NCI-H82 treated with DMSO at 0.1 percent for 48 hours (cell line): ENCODE measurements at regions not wholly inside any gene's neighbourhood (a gene's known extent, or its start where the extent isn't known, plus 50 kb on each side); places are given as distances from the start of the nearest gene placed in this dataset.

ENCODE experiments used
- DNase-seq: peaks from one replicate; lab custom pipeline; 2025; ENCODE audit not compliant: unreplicated experiment; lab: John Stamatoyannopoulos, UW

- no peak for DNase-seq
These were observed 435.2 kb upstream of the MANEA start for GRCh38 chr6:95142101-95142500.

- DNase-seq: no peak
These were observed 434.5 kb upstream of the MANEA start for GRCh38 chr6:95142661-95143335.

DNA sequence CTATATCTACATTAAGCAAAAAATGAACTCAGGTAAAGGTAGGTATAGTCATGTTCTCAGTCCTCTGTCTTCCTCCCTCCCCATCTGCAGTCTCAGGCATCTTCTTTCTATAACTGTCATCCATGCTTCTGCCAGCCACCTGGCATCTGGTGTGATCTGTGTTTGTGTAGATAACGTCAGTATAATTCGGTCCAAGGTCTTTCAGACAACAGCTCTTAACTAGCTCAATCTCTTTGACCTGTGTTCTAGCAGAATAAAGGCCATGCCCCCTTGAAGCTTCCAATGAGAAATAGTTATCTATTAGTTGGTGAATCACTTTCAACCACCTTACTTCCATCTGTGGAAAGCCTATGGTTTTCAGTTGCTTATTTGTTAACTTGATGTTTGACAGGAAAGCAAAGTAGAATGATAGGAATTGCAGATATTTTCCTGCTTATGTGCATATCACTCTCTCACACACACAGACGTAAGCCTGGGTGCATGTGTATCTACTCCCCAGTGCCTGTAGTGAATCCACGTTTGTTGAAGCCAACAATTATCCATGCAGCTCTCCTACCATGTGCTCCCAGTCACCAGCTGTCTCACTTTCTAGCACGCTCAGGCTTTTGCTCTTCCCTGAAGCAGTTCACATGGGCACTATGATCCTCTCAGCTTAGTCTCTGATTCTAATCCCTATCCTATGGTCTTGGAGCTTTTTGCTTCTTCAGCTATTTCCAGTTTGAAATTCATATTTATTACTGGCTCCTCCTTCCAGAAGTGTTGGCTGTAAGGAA, 433.7 kb upstream of the MANEA start:
- peak; percentile 19 for DNase-seq

GRCh38 chr6:95145457-95145856, 431.9 kb upstream of the MANEA start:
- no peak for DNase-seq

- DNase-seq: no peak
These were observed 417.8 kb upstream of the MANEA start for GRCh38 chr6:95159557-95159956.

DNA sequence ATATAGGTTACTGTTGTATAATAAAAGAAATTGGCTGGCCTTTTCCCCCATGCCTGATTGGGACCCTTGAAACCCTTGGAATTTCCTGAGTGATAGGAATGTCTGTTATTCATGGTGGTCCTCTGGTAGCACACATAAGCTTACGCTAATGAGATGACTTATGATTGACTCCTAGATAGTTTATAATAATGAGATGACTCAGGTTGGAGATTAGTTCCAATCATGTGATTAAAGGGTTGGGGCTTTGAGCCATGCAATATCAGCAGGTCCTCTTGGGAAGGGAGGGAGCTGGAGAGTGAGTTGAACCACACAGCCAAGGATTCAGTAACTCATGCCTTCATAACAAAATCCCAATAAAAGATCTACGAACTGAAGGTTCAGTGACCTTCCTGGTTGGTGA, 407.6 kb upstream of the MANEA start:
- no peak for DNase-seq

GRCh38 chr6:95175927-95176675, 401.2 kb upstream of the MANEA start:
- DNase-seq: no peak

DNA sequence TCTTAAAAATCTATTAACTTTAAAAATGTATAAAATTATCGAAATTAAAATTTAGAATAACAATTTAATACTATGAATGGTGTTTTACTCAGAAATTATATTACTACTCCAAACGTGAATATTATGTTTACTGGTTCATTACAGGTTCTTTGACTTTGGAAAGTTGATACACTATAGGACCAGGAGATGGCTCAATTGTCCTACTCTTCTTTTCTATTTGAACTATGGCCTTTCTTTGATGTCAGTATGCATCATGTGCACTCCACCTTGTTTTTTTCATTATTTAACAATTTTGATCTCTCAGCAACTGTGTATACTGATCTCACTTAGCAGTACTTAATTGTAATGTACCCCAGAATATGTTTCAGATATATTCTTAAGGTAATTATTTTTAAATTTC, 391.5 kb upstream of the MANEA start:
- no peak for DNase-seq

- DNase-seq: no peak
These were observed 390.6 kb upstream of the MANEA start for GRCh38 chr6:95186710-95187109.

GRCh38 chr6:95197590-95197989, 379.7 kb upstream of the MANEA start:
- no peak for DNase-seq

DNA sequence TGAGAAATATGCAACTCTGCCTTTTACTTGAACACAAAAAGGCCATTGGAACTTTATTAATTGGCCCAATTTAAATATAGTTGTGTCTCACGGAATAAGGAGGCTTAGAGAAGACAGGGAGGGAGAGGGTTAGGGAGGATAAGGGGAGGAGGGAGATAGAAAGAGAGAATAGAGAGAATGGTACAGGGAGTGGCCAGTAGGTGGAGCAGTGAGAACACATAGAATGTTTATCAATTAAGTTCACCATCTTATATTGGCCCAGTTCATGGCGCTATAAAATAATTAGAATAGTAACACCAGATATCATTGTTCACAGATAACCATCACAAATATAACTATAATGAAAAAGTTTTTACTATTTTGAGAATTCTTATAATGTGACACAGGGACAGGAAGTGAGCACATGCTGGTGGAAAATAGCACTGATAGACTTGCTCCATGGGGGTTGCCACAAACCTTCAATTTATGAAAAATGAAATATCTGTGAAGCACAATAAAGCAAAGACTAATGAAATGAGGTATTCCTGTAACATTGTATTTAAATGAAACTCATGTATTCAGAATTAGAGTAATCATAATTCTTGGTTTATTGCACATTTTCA, 374.1 kb upstream of the MANEA start:
- DNase-seq: peak; percentile 54

- no peak for DNase-seq
These were observed 373.2 kb upstream of the MANEA start for GRCh38 chr6:95204178-95204577.

GRCh38 chr6:95208621-95209020, 368.7 kb upstream of the MANEA start:
- no peak for DNase-seq

- no peak for DNase-seq
These were observed 368.3 kb upstream of the MANEA start for GRCh38 chr6:95209074-95209473.

DNA sequence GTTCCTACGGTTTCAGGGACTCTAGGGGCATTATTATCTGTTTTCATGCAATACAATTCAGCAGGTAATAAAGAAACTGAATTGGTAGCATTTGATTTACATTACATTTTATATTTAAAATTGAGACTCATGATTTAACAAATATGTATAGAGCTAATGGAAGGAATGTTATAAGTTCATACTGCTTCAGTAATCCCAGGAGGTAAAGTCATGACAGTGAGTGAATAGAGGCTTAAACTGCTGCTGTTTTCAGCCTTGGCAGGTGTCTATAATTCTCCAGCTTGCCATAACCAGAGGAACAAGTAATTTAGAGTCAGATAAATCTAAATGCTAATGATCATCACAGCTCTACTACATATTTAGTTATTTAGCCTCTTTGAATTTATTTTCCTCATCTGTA, 360.8 kb upstream of the MANEA start:
- DNase-seq: no peak

GRCh38 chr6:95227351-95227750, 350.0 kb upstream of the MANEA start:
- peak; percentile 44 for DNase-seq

GRCh38 chr6:95228636-95229035, 348.7 kb upstream of the MANEA start:
- no peak for DNase-seq

- DNase-seq: no peak
These were observed 347.1 kb upstream of the MANEA start for GRCh38 chr6:95230071-95230740.

DNA sequence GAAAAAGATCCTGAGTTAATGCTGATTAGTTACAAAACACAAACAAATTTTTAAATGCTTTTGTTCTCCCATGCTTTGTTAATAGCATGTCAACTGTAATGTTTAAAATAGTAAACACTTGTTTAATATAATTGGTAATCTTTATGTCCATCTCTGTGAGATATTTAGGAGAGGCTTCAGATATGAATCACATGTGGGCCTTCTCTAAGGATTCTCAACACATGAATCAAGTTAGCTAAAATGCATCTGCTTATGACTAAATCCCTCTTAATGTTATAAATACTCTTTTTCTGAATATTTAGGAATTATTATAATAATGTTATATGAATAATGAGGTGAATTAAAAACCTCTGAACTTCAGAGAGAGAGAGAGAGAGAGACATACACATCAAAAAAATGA, 345.9 kb upstream of the MANEA start:
- DNase-seq: no peak

DNA sequence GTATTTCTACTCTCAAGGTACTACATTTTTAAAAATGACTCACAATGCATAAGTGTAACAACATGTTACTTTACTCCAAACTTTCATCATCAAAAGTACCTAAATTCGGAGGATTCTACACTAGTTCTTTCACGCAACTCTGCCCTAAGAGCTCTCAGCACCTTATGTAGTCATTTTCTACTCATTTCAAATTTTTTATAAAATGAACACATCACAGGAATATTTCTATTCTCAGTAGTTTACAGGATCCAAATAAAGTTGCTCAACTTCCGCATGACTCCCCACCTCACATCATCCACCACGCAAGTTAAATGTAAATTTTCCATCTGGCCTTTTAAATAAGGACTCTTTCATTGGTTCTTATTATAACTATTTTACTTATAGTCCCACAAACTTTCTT, 344.9 kb upstream of the MANEA start:
- no peak for DNase-seq

DNA sequence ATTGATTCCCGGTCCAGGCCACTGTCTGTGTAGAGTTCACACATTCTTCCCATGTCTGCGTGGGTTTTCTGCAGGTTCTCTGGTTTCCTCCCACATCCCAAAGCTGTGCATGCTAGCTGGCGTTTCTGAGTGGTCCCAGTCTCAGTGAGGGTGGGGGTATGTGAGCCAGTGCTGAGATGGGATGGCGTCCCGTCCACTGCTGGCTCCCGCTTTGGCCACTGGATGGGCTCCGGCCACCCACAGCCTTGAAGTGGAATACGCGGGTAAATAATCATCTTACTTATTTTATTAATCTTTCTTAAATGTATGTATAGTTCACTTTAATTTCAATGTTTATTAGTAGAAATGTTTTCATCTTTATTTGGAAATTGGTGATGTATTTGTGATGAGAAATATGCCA, 343.5 kb upstream of the MANEA start:
- DNase-seq: no peak
